ENCODE measurements at regions not wholly inside any gene's neighbourhood (a gene's known extent, or its start where the extent isn't known, plus 50 kb on each side); places are given as distances from the start of the nearest gene placed in this dataset.

GRCh38 chr12:46124848-46125619, 134.7 kb upstream of the SCAF11 start:
- TF ChIP-seq EZH2phosphoT487 (IDR thresholded peaks at IDR 0.05; ENCODE audit: borderline replicate concordance), result no peak
- TF ChIP-seq CTCF (conservative IDR thresholded peaks at IDR 0.05; ENCODE audit: low read length), result peak; percentile 75
- no peaks in the 10 kb centered on the region for H3K36me3 ChIP-seq (ENCODE audit: insufficient read depth, low read length)
- H3K9ac ChIP-seq (ENCODE audit: low read depth, low read length, poor library complexity, severe bottlenecking), result no peak overlapping the region
- H3K79me2 ChIP-seq (ENCODE audit: insufficient read depth, low read length), result no peaks in the 10 kb centered on the region
- H3K9me2 ChIP-seq (replicated peaks; ENCODE audit: low read depth, low read length), result no peaks in the 10 kb centered on the region
- no peaks in the 10 kb centered on the region for H3K27me3 ChIP-seq (ENCODE audit: insufficient read depth, low read length, poor library complexity, severe bottlenecking)
- H2AFZ ChIP-seq (ENCODE audit: low read length), result peak overlapping the region; percentile 67
- H3K4me2 ChIP-seq (ENCODE audit: low read depth, low read length, poor library complexity, severe bottlenecking), result peak overlapping the region; percentile 36
- peak overlapping the region; percentile 15 for H3K4me3 ChIP-seq (ENCODE audit: low read length, poor library complexity, severe bottlenecking)
- H3K9me3 ChIP-seq (ENCODE audit: insufficient read depth, low read depth, low read length), result no peaks in the 10 kb centered on the region
- H3K4me1 ChIP-seq (ENCODE audit: insufficient read depth, low read length, poor library complexity, severe bottlenecking), result no peaks in the 10 kb centered on the region
- no peaks in the 10 kb centered on the region for H3F3A ChIP-seq (ENCODE audit: low read depth)
- H4K20me1 ChIP-seq (ENCODE audit: insufficient read depth, low read length, poor library complexity, severe bottlenecking), result no peaks in the 10 kb centered on the region

- Histone ChIP-seq H3K9me2 (replicated peaks; ENCODE audit: low read depth, low read length) (no peaks in the 10 kb centered on the region), H3K79me2 (ENCODE audit: insufficient read depth, low read length) (no peaks in the 10 kb centered on the region), H3K4me3 (ENCODE audit: low read length, poor library complexity, severe bottlenecking) (no peak overlapping the region), H3K27me3 (ENCODE audit: insufficient read depth, low read length, poor library complexity, severe bottlenecking) (no peaks in the 10 kb centered on the region), H3F3A (ENCODE audit: low read depth) (no peaks in the 10 kb centered on the region), H3K4me2 (ENCODE audit: low read depth, low read length, poor library complexity, severe bottlenecking) (no peak overlapping the region), H3K9ac (ENCODE audit: low read depth, low read length, poor library complexity, severe bottlenecking) (no peak overlapping the region), H3K36me3 (ENCODE audit: insufficient read depth, low read length) (no peaks in the 10 kb centered on the region), H3K9me3 (ENCODE audit: insufficient read depth, low read depth, low read length) (no peaks in the 10 kb centered on the region), H4K20me1 (ENCODE audit: insufficient read depth, low read length, poor library complexity, severe bottlenecking) (no peaks in the 10 kb centered on the region), H3K4me1 (ENCODE audit: insufficient read depth, low read length, poor library complexity, severe bottlenecking) (no peaks in the 10 kb centered on the region), H2AFZ (ENCODE audit: low read length) (peak overlapping the region; percentile 67; the same call in 1 of the 2 replicates)
- TF ChIP-seq CTCF (conservative IDR thresholded peaks at IDR 0.05; ENCODE audit: low read length), result no peak
- no peak for TF ChIP-seq EZH2phosphoT487 (IDR thresholded peaks at IDR 0.05; ENCODE audit: borderline replicate concordance)
These were observed 133.9 kb upstream of the SCAF11 start for GRCh38 chr12:46124132-46124847.

- H4K20me1 ChIP-seq (ENCODE audit: insufficient read depth, low read length, poor library complexity, severe bottlenecking), result no peaks in the 10 kb centered on the region
- no peaks in the 10 kb centered on the region; the same call in 1 of the 2 replicates for H3K9me2 ChIP-seq (replicated peaks; ENCODE audit: low read depth, low read length)
- H3K4me2 ChIP-seq (ENCODE audit: low read depth, low read length, poor library complexity, severe bottlenecking), result no peak overlapping the region
- no peak overlapping the region for H3K4me3 ChIP-seq (ENCODE audit: low read length, poor library complexity, severe bottlenecking)
- TF ChIP-seq EZH2phosphoT487 (IDR thresholded peaks at IDR 0.05; ENCODE audit: borderline replicate concordance), result no peak
- no peak for TF ChIP-seq CTCF (conservative IDR thresholded peaks at IDR 0.05; ENCODE audit: low read length)
- H3K36me3 ChIP-seq (ENCODE audit: insufficient read depth, low read length), result no peaks in the 10 kb centered on the region
- H3K9ac ChIP-seq (ENCODE audit: low read depth, low read length, poor library complexity, severe bottlenecking), result no peak overlapping the region
- H3K4me1 ChIP-seq (ENCODE audit: insufficient read depth, low read length, poor library complexity, severe bottlenecking), result peaks cover 12% of the 10 kb centered on the region
- no peaks in the 10 kb centered on the region for H3K9me3 ChIP-seq (ENCODE audit: insufficient read depth, low read depth, low read length)
- H3F3A ChIP-seq (ENCODE audit: low read depth), result no peaks in the 10 kb centered on the region
- H3K27me3 ChIP-seq (ENCODE audit: insufficient read depth, low read length, poor library complexity, severe bottlenecking), result no peaks in the 10 kb centered on the region
- no peak overlapping the region for H2AFZ ChIP-seq (ENCODE audit: low read length)
- H3K79me2 ChIP-seq (ENCODE audit: insufficient read depth, low read length), result no peaks in the 10 kb centered on the region
These were observed 122.0 kb upstream of the SCAF11 start for GRCh38 chr12:46112364-46112763.
